ENCODE measurements at regions not wholly inside any gene's neighbourhood (a gene's known extent, or its start where the extent isn't known, plus 50 kb on each side); places are given as distances from the start of the nearest gene placed in this dataset.
A peak's percentile ranks its signal among the peaks of the same experiment; 100 is the strongest.

GRCh38 chr20:5674176-5674660, 63.4 kb upstream of the GPCPD1 start (continued):
- TF ChIP-seq ZNF592 (IDR thresholded peaks at IDR 0.05) (no peak), YBX1 (IDR thresholded peaks at IDR 0.05) (no peak), ZNF687 (IDR thresholded peaks at IDR 0.05) (0 out of 2 replicates have a peak, but pooled peaks have one; percentile 35), FOXM1 (IDR thresholded peaks at IDR 0.05; ENCODE audit: low read depth, low read length) (peak; percentile 47; the same call in 1 of the 2 replicates), IKZF2 (IDR thresholded peaks at IDR 0.05) (peak; percentile 84 to 86), TCF7 (IDR thresholded peaks at IDR 0.05; ENCODE audit: borderline replicate concordance) (no peak), SREBF2 (IDR thresholded peaks at IDR 0.05; ENCODE audit: low read length) (no peak), CEBPB (IDR thresholded peaks at IDR 0.05; ENCODE audit: borderline replicate concordance in 1 of 2, low read depth in 2 of 2, low read length in 2 of 2) (peak in 1 of 2 experiments; percentile 66; a peak in 1 of 4 replicates), BCL3 (IDR thresholded peaks at IDR 0.05; ENCODE audit: borderline replicate concordance, insufficient read depth, low read depth, low read length, poor library complexity, severe bottlenecking) (no peak), POU2F2 (IDR thresholded peaks at IDR 0.05; ENCODE audit: borderline replicate concordance, low read depth, low read length) (0 out of 3 replicates have a peak, but pooled peaks have one; percentile 25), POLR2AphosphoS5 (IDR thresholded peaks at IDR 0.05; ENCODE audit: low read length) (no peak), WRNIP1 (IDR thresholded peaks at IDR 0.05; ENCODE audit: borderline replicate concordance, low read depth, low read length) (no peak), GABPA (IDR thresholded peaks at IDR 0.05; ENCODE audit: low read depth) (no peak), NR2F1 (conservative IDR thresholded peaks at IDR 0.05) (no peak)
- TF ChIP-seq, protein P1, sequence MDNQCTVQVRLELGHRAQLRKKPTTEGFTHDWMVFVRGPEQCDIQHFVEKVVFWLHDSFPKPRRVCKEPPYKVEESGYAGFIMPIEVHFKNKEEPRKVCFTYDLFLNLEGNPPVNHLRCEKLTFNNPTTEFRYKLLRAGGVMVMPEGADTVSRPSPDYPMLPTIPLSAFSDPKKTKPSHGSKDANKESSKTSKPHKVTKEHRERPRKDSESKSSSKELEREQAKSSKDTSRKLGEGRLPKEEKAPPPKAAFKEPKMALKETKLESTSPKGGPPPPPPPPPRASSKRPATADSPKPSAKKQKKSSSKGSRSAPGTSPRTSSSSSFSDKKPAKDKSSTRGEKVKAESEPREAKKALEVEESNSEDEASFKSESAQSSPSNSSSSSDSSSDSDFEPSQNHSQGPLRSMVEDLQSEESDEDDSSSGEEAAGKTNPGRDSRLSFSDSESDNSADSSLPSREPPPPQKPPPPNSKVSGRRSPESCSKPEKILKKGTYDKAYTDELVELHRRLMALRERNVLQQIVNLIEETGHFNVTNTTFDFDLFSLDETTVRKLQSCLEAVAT (IDR thresholded peaks at IDR 0.05) = peak; percentile 42

Measured in GM12878 (cell line).